SK-N-SH (cell line): ENCODE measurements at regions not wholly inside any gene's neighbourhood (a gene's known extent, or its start where the extent isn't known, plus 50 kb on each side); places are given as distances from the start of the nearest gene placed in this dataset.

Experiments
- CTCF ChIA-PET: fragments of 300-600, 350-600 bp; formaldehyde crosslinking; extraction: SDS; loops from one replicate; lab custom pipeline; 2021; lab: Yijun Ruan, JAX
- POLR2A ChIA-PET: fragments of 350-600 bp; sonication (Branson Sonifier 250); formaldehyde crosslinking; extraction: SDS; loops from one replicate; lab custom pipeline; 2020; ENCODE audit warnings: antibody characterized with exemption, inconsistent platforms; lab: Yijun Ruan, JAX
- DNase-seq: peaks from one replicate; pipeline ENCODE4 v3.0.0; 2012
- H2AFZ ChIP-seq: fragments of 200-600 bp; sonication (generic); 2 replicates; pipeline ENCODE4 v1.8.1; 2016; ENCODE audit warnings: antibody characterized with exemption, mild to moderate bottlenecking, low read depth
- H3F3A ChIP-seq: fragments of 200-600 bp; sonication (generic); replicated peaks from 2 replicates; pipeline ENCODE3; 2016; ENCODE audit warnings: antibody characterized with exemption, mild to moderate bottlenecking; ENCODE audit not compliant: insufficient read depth
- H3K27ac ChIP-seq, 2 experiments: fragments of 200-500 bp in 1 of 2; fragments of 200-600 bp in 1 of 2; sonication (Bioruptor generic) in 1 of 2; sonication (generic), shearing (Covaris generic) in 1 of 2; 2 replicates each; pipeline versions ENCODE4 v1.5.1 to v1.6.1; 2014 to 2016; ENCODE audit warnings: low read depth in 2 of 2, inconsistent platforms in 1 of 2, low read length in 1 of 2, mild to moderate bottlenecking in 1 of 2, mixed read lengths in 1 of 2
- H3K27me3 ChIP-seq: fragments of 200-600 bp; sonication (generic), shearing (Covaris generic); 2 replicates; pipeline ENCODE4 v1.6.1; 2016; ENCODE audit warnings: mixed run types; ENCODE audit not compliant: insufficient read depth
- H3K36me3 ChIP-seq, 2 experiments: fragments of 200-500 bp in 1 of 2; fragments of 200-600 bp in 1 of 2; sonication (Bioruptor generic) in 1 of 2; sonication (generic) in 1 of 2; replicated peaks in 1 of 2; 2 replicates each; pipeline versions ENCODE3 to v1.5.1; 2014 to 2016; ENCODE audit warnings: low read length in 1 of 2, mild to moderate bottlenecking in 1 of 2; ENCODE audit not compliant: insufficient read depth in 2 of 2, control insufficient read depth in 1 of 2
- H3K4me1 ChIP-seq, 2 experiments: fragments of 200-500 bp in 1 of 2; fragments of 200-600 bp in 1 of 2; sonication (Bioruptor generic) in 1 of 2; sonication (generic), shearing (Covaris generic) in 1 of 2; 2 replicates each; pipeline versions ENCODE4 v1.5.1 to v1.6.1; 2014 to 2016; ENCODE audit warnings: low read depth in 1 of 2, low read length in 1 of 2, mixed run types in 1 of 2; ENCODE audit not compliant: insufficient read depth in 2 of 2, control insufficient read depth in 1 of 2
- H3K4me2 ChIP-seq: fragments of 200-600 bp; sonication (generic), shearing (Covaris generic); 2 replicates; pipeline ENCODE4 v1.6.1; 2017; ENCODE audit warnings: mixed run types
- H3K4me3 ChIP-seq, 2 experiments: fragments of 200-500 bp in 1 of 2; fragments of 200-600 bp in 1 of 2; sonication (Bioruptor generic) in 1 of 2; sonication (generic), shearing (Covaris generic) in 1 of 2; 2 replicates each; pipeline versions ENCODE4 v1.5.1 to v1.8.1; 2014 to 2016; ENCODE audit warnings: low read depth in 2 of 2, inconsistent platforms in 1 of 2, low read length in 1 of 2, mild to moderate bottlenecking in 1 of 2, mixed read lengths in 1 of 2, moderate library complexity in 1 of 2
- H3K79me2 ChIP-seq: fragments of 200-600 bp; sonication (generic); 2 replicates; pipeline ENCODE4 v1.8.1; 2017; ENCODE audit warnings: mild to moderate bottlenecking; ENCODE audit not compliant: insufficient read depth
- H3K9ac ChIP-seq: fragments of 200-600 bp; sonication (generic); 2 replicates; pipeline ENCODE4 v1.6.1; 2017; ENCODE audit warnings: mixed run types
- H3K9me2 ChIP-seq: fragments of 200-600 bp; sonication (generic); 2 replicates; pipeline ENCODE4 v1.6.1; 2017; ENCODE audit warnings: mixed run types
- H3K9me3 ChIP-seq: fragments of 200-600 bp; sonication (generic); 2 replicates; pipeline ENCODE4 v1.6.1; 2017; ENCODE audit warnings: mixed run types, mild to moderate bottlenecking, moderate library complexity
- H4K20me1 ChIP-seq: fragments of 200-600 bp; sonication (generic); 2 replicates; pipeline ENCODE4 v1.6.1; 2017; ENCODE audit warnings: mild to moderate bottlenecking, mixed run types; ENCODE audit not compliant: insufficient read depth
- CHD2 ChIP-seq: fragments of 150-350 bp; IDR thresholded peaks from 2 replicates; pipeline ENCODE4 v1.6.1; 2018; ENCODE audit warnings: low read length; ENCODE audit not compliant: partially characterized antibody
- CTCF ChIP-seq: fragments of 200-600 bp; sonication (generic); IDR thresholded peaks from 2 replicates; pipeline ENCODE4 v1.6.1; 2017; ENCODE audit warnings: antibody characterized with exemption, mild to moderate bottlenecking, moderate library complexity
- EP300 ChIP-seq, 2 experiments: IDR thresholded peaks; 2 replicates each; pipeline versions ENCODE4 v1.4.0 to v1.6.1; 2012; ENCODE audit warnings: borderline replicate concordance in 1 of 2, low read depth in 1 of 2, low read length in 1 of 2
- FOXJ3 ChIP-seq: sonication (generic); formaldehyde crosslinking; IDR thresholded peaks from 2 replicates; pipeline ENCODE4 v1.5.1; 2020; ENCODE audit warnings: mild to moderate bottlenecking, missing genetic modification reagents
- GATA2 ChIP-seq: sonication (generic); formaldehyde crosslinking; IDR thresholded peaks from 2 replicates; pipeline ENCODE4 v1.5.0; 2020; ENCODE audit warnings: mild to moderate bottlenecking, missing genetic modification reagents
- MXI1 ChIP-seq: IDR thresholded peaks from 2 replicates; pipeline ENCODE4 v1.6.1; 2012; ENCODE audit warnings: mild to moderate bottlenecking, low read depth, low read length, improper control_type of control experiment
- NRF1 ChIP-seq: IDR thresholded peaks from 2 replicates; pipeline ENCODE4 v1.6.1; 2012; ENCODE audit warnings: low read depth, mild to moderate bottlenecking, low read length
- RAD21 ChIP-seq: IDR thresholded peaks from 2 replicates; pipeline ENCODE4 v1.6.1; 2012; ENCODE audit warnings: mild to moderate bottlenecking, low read length
- RCOR1 ChIP-seq: fragments of 150-350 bp; IDR thresholded peaks from 2 replicates; pipeline ENCODE4 v1.6.1; 2017; ENCODE audit warnings: antibody characterized with exemption, low read length
- SIN3A ChIP-seq: IDR thresholded peaks from 2 replicates; pipeline ENCODE4 v1.6.1; 2012; ENCODE audit warnings: low read depth, mild to moderate bottlenecking, low read length, moderate library complexity, borderline replicate concordance
- USF2 ChIP-seq: fragments of 150-350 bp; IDR thresholded peaks from 2 replicates; pipeline ENCODE4 v1.6.1; 2017; ENCODE audit warnings: antibody characterized with exemption, low read length, low read depth, borderline replicate concordance
- YY1 ChIP-seq: IDR thresholded peaks from 2 replicates; pipeline ENCODE4 v1.4.0; 2012; ENCODE audit warnings: low read depth, mild to moderate bottlenecking
- WGBS: methylation state at CpG from one replicate; pipeline ENCODE4 v1.1.6; 2017; ENCODE audit warnings: low lambda C conversion rate; 5-methylcytosine and 5-hydroxymethylcytosine counted together

GRCh38 chr1:22325531-22326371 is 125.9 kb upstream of the ZBTB40 start:
- Histone ChIP-seq H3K9me3 (no peaks in the 10 kb centered on the region), H3K4me2 (no peak overlapping the region), H3K27ac (peak overlapping the region in 1 of 2 experiments; percentile 90; a peak in 2 of 4 replicates), H3K4me3 (no peak overlapping the region), H2AFZ (no peak overlapping the region), H4K20me1 (no peaks in the 10 kb centered on the region), H3F3A (no peaks in the 10 kb centered on the region), H3K79me2 (no peaks in the 10 kb centered on the region), H3K27me3 (no peaks in the 10 kb centered on the region; the same call in 1 of the 2 replicates), H3K4me1 (peaks cover 0 to 66% of the 10 kb centered on the region in 2 experiments; a peak in 2 of 4 replicates), H3K9me2 (no peaks in the 10 kb centered on the region), H3K36me3 (no peaks in the 10 kb centered on the region), H3K9ac (no peak overlapping the region)
- CTCF ChIA-PET: interaction anchor here (1.2 to 1.3 kb wide), 3 partner anchors 25 to 195 kb away, joined by 3 to 6 read pairs (median 3); no protein-coding TSS in a partner anchor
- 66% methylated on average over 10 of the region's 10 CpGs for WGBS
- POLR2A ChIA-PET: no interaction called here
- TF ChIP-seq NRF1 (no peak), CTCF (no peak), YY1 (no peak), SIN3A (no peak)
- no peak for DNase-seq

GRCh38 chr1:22326372-22326915 is 125.2 kb upstream of the ZBTB40 start:
- H3K79me2 ChIP-seq: no peaks in the 10 kb centered on the region
- WGBS: 72% methylated on average over 8 of the region's 8 CpGs
- H3K4me3 ChIP-seq: no peak overlapping the region
- TF ChIP-seq RCOR1: no peak
- TF ChIP-seq MXI1: 0 out of 2 replicates have a peak, but pooled peaks have one; percentile 25
- no peak for TF ChIP-seq FOXJ3 (CRISPR knock-in tag)
- no peak for TF ChIP-seq USF2
- TF ChIP-seq RAD21: peak; percentile 9; the same call in 1 of the 2 replicates
- TF ChIP-seq EP300 (IDR thresholded peaks at IDR 0.05; ENCODE audit: borderline replicate concordance in 1 of 2, low read depth in 1 of 2, low read length in 1 of 2): peak in 1 of 2 experiments; percentile 37; a peak in 1 of 4 replicates
- peak; percentile 74 for TF ChIP-seq GATA2 (CRISPR knock-in tag)
- TF ChIP-seq CHD2: no peak
- no peaks in the 10 kb centered on the region for H3K36me3 ChIP-seq
- no peak overlapping the region for H2AFZ ChIP-seq
- CTCF ChIA-PET: interaction anchor here (0.8 to 2.3 kb wide), 6 partner anchors 12 to 195 kb away, joined by 3 to 8 read pairs (median 3); no protein-coding TSS in a partner anchor
- no peaks in the 10 kb centered on the region for H3F3A ChIP-seq
- H3K9ac ChIP-seq: no peak overlapping the region
- H4K20me1 ChIP-seq: no peaks in the 10 kb centered on the region
- H3K9me3 ChIP-seq: no peaks in the 10 kb centered on the region
- H3K27ac ChIP-seq: peak overlapping the region in 1 of 2 experiments; percentile 90; a peak in 2 of 4 replicates
- POLR2A ChIA-PET: no interaction called here
- peaks cover 0 to 66% of the 10 kb centered on the region in 2 experiments; a peak in 2 of 4 replicates for H3K4me1 ChIP-seq
- no peaks in the 10 kb centered on the region; the same call in 1 of the 2 replicates for H3K27me3 ChIP-seq
- no peaks in the 10 kb centered on the region for H3K9me2 ChIP-seq
- H3K4me2 ChIP-seq: no peak overlapping the region
- DNase-seq: no peak
